Gastroesophageal sphincter (tissue), 4 donors: ENCODE measurements at regions not wholly inside any gene's neighbourhood (a gene's known extent, or its start where the extent isn't known, plus 50 kb on each side); places are given as distances from the start of the nearest gene placed in this dataset.

ENCODE experiments used
- ATAC-seq: fragments of 150-250 bp; one replicate; pipeline ENCODE4 v1.9.1; 2016; ENCODE audit warnings: mild to moderate bottlenecking, moderate library complexity
- H3K27ac ChIP-seq, 4 donors: fragments of 200-600 bp; sonication (generic) in 3 of 4; 1 replicate in 3 of 4; 2 replicates in 1 of 4; pipeline ENCODE4 v1.5.1; 2016 to 2019
- H3K27me3 ChIP-seq: fragments of 200-600 bp; sonication (generic); one replicate; pipeline ENCODE4 v1.5.1; 2019
- H3K36me3 ChIP-seq, 2 donors: fragments of 200-600 bp; sonication (generic); one replicate each; pipeline ENCODE4 v1.5.1; 2019; ENCODE audit warnings: control low read depth in 1 of 2
- H3K4me1 ChIP-seq, 3 donors: fragments of 200-600 bp; sonication (generic); 1 replicate in 2 of 3; 2 replicates in 1 of 3; pipeline ENCODE4 v1.5.1; 2016 to 2019; ENCODE audit warnings: control low read depth in 2 of 3
- H3K4me3 ChIP-seq, 2 donors: fragments of 200-600 bp; sonication (generic); one replicate each; pipeline ENCODE4 v1.5.1; 2019; ENCODE audit warnings: mild to moderate bottlenecking in 1 of 2, moderate library complexity in 1 of 2
- H3K9me3 ChIP-seq, 3 donors: fragments of 200-600 bp; sonication (generic); one replicate each; pipeline ENCODE4 v1.5.1; 2017 to 2019; ENCODE audit warnings: control low read depth in 2 of 3
- CTCF ChIP-seq, 4 experiments: fragments of 200-600 bp in 2 of 4; fragments of 450-650 bp in 2 of 4; sonication (generic) in 1 of 4; IDR thresholded peaks; one replicate each; pipeline ENCODE4 v1.5.1; 2017 to 2019; ENCODE audit warnings: antibody characterized with exemption in 4 of 4, mild to moderate bottlenecking in 2 of 4, moderate library complexity in 2 of 4
- EP300 ChIP-seq: sonication (generic); formaldehyde crosslinking; IDR thresholded peaks from one replicate; pipeline ENCODE4 v1.6.1; 2017; ENCODE audit warnings: antibody characterized with exemption, mild to moderate bottlenecking
- POLR2A ChIP-seq, 2 donors: fragments of 450-650 bp; IDR thresholded peaks; one replicate each; pipeline ENCODE4 v1.6.1; 2017; ENCODE audit warnings: antibody characterized with exemption in 2 of 2, mild to moderate bottlenecking in 2 of 2, moderate library complexity in 1 of 2
- POLR2AphosphoS5 ChIP-seq: sonication (generic); formaldehyde crosslinking; IDR thresholded peaks from one replicate; pipeline ENCODE4 v1.6.1; 2017; ENCODE audit warnings: antibody characterized with exemption
- WGBS, 2 donors: methylation state at CpG; one replicate each; pipeline ENCODE4 v1.1.5; 2018; ENCODE audit warnings: low coverage in 1 of 2; 5-methylcytosine and 5-hydroxymethylcytosine counted together

DNA sequence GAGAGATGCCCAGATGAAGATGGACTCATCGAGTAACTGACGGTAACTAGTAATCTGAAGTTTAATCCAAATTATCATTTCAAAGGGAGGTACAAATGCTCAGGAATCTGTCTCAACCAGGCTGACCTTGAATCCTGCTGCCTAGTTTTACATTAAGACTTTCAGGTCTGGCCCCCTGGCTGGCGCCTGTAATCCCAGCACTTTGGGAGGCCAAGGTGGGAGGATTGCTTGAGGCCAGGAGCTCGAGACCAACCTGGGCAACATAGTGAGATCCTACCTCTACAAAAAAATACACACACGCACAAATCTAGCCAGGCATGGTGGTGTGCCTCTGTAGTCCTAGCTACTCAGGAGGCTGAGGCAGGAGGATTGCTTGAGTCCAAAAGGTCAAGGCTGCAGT is 95.7 kb upstream of the AKT3 start:
- H3K4me3 ChIP-seq = no peak overlapping the region
- WGBS, 2 donors = 60 to 91% methylated on average over 1 to 4 of the region's 5 CpGs
- no peak for ATAC-seq
- no peaks in the 10 kb centered on the region for H3K9me3 ChIP-seq
- no peaks in the 10 kb centered on the region for H3K4me1 ChIP-seq
- H3K27ac ChIP-seq = no peak overlapping the region
- peaks cover 25% of the 10 kb centered on the region for H3K27me3 ChIP-seq
- no peak for TF ChIP-seq POLR2AphosphoS5
- TF ChIP-seq EP300 = no peak
- TF ChIP-seq POLR2A (IDR thresholded peaks at IDR 0.05) = no peak
- no peak for TF ChIP-seq CTCF (IDR thresholded peaks at IDR 0.05)
- no peaks in the 10 kb centered on the region for H3K36me3 ChIP-seq

DNA sequence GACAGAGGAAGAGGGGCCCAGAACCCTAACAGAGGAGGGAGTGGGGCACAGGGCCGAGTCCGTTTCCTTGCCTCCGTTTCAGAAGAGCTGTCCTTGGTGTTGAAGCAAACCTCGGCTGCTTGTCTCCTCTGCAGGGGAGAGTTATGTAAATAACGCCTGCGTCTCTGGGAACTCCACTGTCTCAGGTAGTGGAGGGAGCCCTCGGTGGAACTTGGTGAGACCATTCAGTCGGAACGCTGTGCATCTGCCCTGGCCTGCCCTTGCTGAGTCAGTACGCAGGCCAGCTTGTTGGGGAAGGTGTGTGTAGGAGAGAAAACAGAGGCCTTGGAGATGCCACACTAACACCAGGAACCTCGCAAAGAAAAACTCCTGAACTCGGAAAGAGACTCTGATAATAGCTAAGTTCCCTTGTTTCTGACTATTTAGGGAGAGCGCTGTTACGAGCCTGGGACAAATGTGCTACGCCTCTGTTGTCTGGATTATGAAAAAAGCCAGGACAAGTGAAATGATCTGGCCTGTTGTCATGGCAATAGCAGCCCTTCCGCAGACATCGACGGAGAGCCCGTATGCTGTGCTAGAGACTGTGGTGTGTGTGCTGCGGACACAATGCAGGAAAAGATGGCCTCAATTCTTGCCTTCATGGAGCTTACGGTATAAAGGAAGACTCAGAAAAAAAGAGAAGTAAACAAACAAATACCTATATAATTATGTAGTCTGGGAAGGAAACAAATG is 94.6 kb upstream of the AKT3 start:
- no peak for ATAC-seq
- no peak for TF ChIP-seq EP300
- no peak for TF ChIP-seq POLR2A (IDR thresholded peaks at IDR 0.05)
- TF ChIP-seq POLR2AphosphoS5 = no peak
- H3K4me3 ChIP-seq = no peak overlapping the region

GRCh38 chr1:243943671-243944428 is 93.8 kb upstream of the AKT3 start:
- Histone ChIP-seq H3K27me3 (peaks cover 26% of the 10 kb centered on the region), H3K4me1 (no peaks in the 10 kb centered on the region), H3K36me3 (no peaks in the 10 kb centered on the region), H3K27ac (no peak overlapping the region), H3K4me3 (no peak overlapping the region), H3K9me3 (no peaks in the 10 kb centered on the region)
- WGBS, 2 donors = 59 to 67% methylated on average over 9 of the region's 10 CpGs
- ATAC-seq = no peak
- TF ChIP-seq EP300 (no peak), POLR2A (IDR thresholded peaks at IDR 0.05) (no peak), POLR2AphosphoS5 (no peak), CTCF (IDR thresholded peaks at IDR 0.05) (no peak)

More for the DNA sequence above, 94.6 kb upstream of the AKT3 start:
- no peaks in the 10 kb centered on the region for H3K4me1 ChIP-seq
- H3K27me3 ChIP-seq = peaks cover 26% of the 10 kb centered on the region
- H3K36me3 ChIP-seq = no peaks in the 10 kb centered on the region
- WGBS, 2 donors = 3 to 67% methylated on average over 7 to 14 of the region's 21 CpGs
- no peaks in the 10 kb centered on the region for H3K9me3 ChIP-seq
- no peak overlapping the region for H3K27ac ChIP-seq

DNA sequence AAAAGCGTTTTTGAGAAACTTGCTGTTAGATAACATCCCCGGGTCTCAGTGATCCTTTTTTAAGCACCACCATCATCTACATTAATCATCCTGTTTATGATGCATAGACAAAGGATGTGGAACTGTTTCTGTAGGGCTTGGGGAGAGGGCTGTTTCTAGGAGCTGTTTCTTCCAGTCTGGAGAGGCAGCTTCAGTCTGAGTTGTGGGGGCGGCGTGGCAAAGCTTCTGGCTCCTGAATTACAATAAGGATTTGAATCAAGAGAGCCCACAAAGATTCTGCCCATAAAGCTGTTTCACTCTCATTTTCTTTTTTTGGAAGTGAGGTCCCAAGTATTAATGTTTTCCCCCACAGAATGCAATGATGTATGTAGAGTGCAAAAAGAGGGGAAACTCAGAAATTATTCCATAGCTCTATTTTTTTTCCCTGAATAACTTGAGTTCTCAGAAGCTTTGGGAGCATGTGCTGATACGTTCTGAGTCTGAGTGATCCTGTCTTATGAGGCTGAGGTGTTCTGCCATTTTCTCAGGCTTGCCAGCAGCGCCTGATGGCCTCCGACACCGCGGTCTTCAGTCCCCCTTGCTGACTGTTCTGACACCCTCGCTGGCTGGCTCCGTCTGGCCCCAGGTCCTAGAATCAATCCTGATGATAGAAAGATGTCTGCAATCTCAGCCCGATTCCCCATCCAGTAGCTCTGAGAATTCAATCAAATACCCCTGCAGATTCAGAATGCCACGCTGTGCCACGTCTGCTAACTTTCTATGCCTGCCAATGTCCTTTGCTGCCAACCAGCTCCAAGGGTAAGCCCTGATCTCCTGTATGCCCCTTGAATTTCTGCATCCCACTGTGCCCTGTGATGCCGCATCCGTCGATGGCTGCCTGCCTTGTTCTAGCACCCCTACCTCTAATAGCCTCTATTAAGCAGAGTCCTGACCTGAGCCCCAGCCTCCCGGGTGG is 92.4 kb upstream of the AKT3 start:
- no peak for TF ChIP-seq EP300
- TF ChIP-seq POLR2AphosphoS5 = no peak
- TF ChIP-seq POLR2A (IDR thresholded peaks at IDR 0.05) = no peak
- no peak for TF ChIP-seq CTCF (IDR thresholded peaks at IDR 0.05)
- no peak overlapping the region for H3K4me3 ChIP-seq
- peaks cover 26% of the 10 kb centered on the region for H3K27me3 ChIP-seq
- H3K9me3 ChIP-seq = no peaks in the 10 kb centered on the region
- H3K36me3 ChIP-seq = no peaks in the 10 kb centered on the region
- 57 to 76% methylated on average over 3 to 17 of the region's 18 CpGs for WGBS, 2 donors
- H3K4me1 ChIP-seq = no peaks in the 10 kb centered on the region
- no peak for ATAC-seq
- H3K27ac ChIP-seq = no peak overlapping the region

DNA sequence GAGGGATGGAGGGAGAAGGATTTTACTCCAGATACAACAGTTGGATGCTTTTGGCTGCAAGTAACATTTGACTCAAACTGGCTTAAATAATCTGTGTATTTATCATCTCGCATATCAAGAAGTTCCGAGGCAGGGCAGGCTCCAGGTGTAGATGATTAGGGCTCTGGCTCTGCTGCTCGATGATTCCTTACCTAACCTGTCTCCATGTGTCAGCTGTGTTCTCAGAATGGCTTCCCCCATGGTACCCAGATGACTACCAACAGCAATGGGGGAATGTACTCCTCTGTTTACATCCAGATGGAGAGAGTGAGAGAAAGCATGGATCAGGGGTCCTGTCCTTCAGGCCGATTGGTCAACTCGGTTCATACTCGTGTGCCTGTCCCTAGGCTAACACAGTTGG is 90.4 kb upstream of the AKT3 start:
- ATAC-seq = no peak

More for the DNA sequence above, 90.4 kb upstream of the AKT3 start:
- no peaks in the 10 kb centered on the region for H3K4me1 ChIP-seq
- H3K9me3 ChIP-seq = no peaks in the 10 kb centered on the region
- H3K27ac ChIP-seq = no peak overlapping the region
- WGBS, 2 donors = 69 to 83% methylated on average over 2 to 6 of the region's 6 CpGs
- H3K27me3 ChIP-seq = peaks cover 25% of the 10 kb centered on the region
- no peak for TF ChIP-seq EP300
- no peak for TF ChIP-seq POLR2AphosphoS5
- TF ChIP-seq CTCF (IDR thresholded peaks at IDR 0.05) = no peak
- no peak for TF ChIP-seq POLR2A (IDR thresholded peaks at IDR 0.05)
- H3K4me3 ChIP-seq = no peak overlapping the region
- H3K36me3 ChIP-seq = no peaks in the 10 kb centered on the region
